Osteocyte (in vitro differentiated cells): ENCODE measurements at regions not wholly inside any gene's neighbourhood (a gene's known extent, or its start where the extent isn't known, plus 50 kb on each side); places are given as distances from the start of the nearest gene placed in this dataset.

Experiments
- DNase-seq: peaks from one replicate; pipeline ENCODE4 v3.0.0; 2021; ENCODE audit warnings: mixed read lengths; ENCODE audit not compliant: unreplicated experiment; ENCODE audit errors: extremely low spot score
- H3K27ac Mint-ChIP-seq: one replicate; pipeline ENCODE4 v1.8.0; 2021; ENCODE audit warnings: mild to moderate bottlenecking, mixed read lengths; ENCODE audit not compliant: unreplicated experiment
- H3K27me3 Mint-ChIP-seq: one replicate; pipeline ENCODE4 v1.8.0; 2021; ENCODE audit warnings: mixed read lengths; ENCODE audit not compliant: unreplicated experiment
- H3K36me3 Mint-ChIP-seq: one replicate; pipeline ENCODE4 v1.8.0; 2021; ENCODE audit warnings: mixed read lengths; ENCODE audit not compliant: unreplicated experiment
- H3K4me1 Mint-ChIP-seq: one replicate; pipeline ENCODE4 v1.8.0; 2021; ENCODE audit warnings: mixed read lengths; ENCODE audit not compliant: unreplicated experiment
- H3K4me3 Mint-ChIP-seq: one replicate; pipeline ENCODE4 v1.8.0; 2021; ENCODE audit warnings: mild to moderate bottlenecking, moderate library complexity, mixed read lengths; ENCODE audit not compliant: unreplicated experiment
- H3K9me3 Mint-ChIP-seq: one replicate; pipeline ENCODE4 v1.8.0; 2021; ENCODE audit warnings: mixed read lengths; ENCODE audit not compliant: unreplicated experiment
- TF ChIP-seq, protein P1 (sequence below): fragments of 200-600 bp; sonication (generic); IDR thresholded peaks from 2 replicates; pipeline ENCODE4 v1.5.0; 2021; ENCODE audit warnings: antibody characterized with exemption, mild to moderate bottlenecking, moderate library complexity

DNA sequence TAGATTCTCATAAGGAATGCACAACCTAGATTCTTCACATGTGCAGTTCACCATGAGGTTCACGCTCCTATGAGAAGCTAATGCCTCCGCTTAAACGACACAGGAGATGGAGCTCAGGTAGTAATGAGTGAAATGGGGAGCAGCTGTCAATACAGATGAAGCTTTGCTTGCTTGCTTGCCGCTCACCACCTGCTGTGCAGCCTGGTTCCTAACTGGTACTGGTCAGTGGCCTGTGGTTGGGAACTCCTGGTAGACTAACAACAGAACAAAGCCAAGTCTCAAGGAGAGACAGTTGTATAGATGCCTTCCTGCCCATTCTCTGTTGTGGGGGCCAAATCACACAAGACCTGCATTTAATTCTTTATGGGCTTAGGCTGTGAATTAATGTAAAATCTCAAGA lies 449.2 kb upstream of the TNP1 start:
- Mint-ChIP-seq H3K36me3 (no peaks in the 10 kb centered on the region), H3K27me3 (no peaks in the 10 kb centered on the region), H3K9me3 (peaks cover 4% of the 10 kb centered on the region), H3K4me1 (peaks cover 4% of the 10 kb centered on the region), H3K27ac (no peak overlapping the region), H3K4me3 (no peak overlapping the region)
- no peak for DNase-seq
- TF ChIP-seq, protein P1, sequence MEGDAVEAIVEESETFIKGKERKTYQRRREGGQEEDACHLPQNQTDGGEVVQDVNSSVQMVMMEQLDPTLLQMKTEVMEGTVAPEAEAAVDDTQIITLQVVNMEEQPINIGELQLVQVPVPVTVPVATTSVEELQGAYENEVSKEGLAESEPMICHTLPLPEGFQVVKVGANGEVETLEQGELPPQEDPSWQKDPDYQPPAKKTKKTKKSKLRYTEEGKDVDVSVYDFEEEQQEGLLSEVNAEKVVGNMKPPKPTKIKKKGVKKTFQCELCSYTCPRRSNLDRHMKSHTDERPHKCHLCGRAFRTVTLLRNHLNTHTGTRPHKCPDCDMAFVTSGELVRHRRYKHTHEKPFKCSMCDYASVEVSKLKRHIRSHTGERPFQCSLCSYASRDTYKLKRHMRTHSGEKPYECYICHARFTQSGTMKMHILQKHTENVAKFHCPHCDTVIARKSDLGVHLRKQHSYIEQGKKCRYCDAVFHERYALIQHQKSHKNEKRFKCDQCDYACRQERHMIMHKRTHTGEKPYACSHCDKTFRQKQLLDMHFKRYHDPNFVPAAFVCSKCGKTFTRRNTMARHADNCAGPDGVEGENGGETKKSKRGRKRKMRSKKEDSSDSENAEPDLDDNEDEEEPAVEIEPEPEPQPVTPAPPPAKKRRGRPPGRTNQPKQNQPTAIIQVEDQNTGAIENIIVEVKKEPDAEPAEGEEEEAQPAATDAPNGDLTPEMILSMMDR: no peak

GRCh38 chr2:217307023-217307422 lies 447.2 kb upstream of the TNP1 start:
- DNase-seq: no peak
- Mint-ChIP-seq H3K36me3 (peaks cover 1% of the 10 kb centered on the region), H3K4me1 (peaks cover 2% of the 10 kb centered on the region), H3K27me3 (no peaks in the 10 kb centered on the region), H3K9me3 (peaks cover 4% of the 10 kb centered on the region), H3K4me3 (no peak overlapping the region), H3K27ac (no peak overlapping the region)
- TF ChIP-seq, protein P1: no peak

GRCh38 chr2:217305882-217306281 lies 446.0 kb upstream of the TNP1 start:
- H3K36me3 Mint-ChIP-seq: peaks cover 1% of the 10 kb centered on the region
- peaks cover 4% of the 10 kb centered on the region for H3K9me3 Mint-ChIP-seq
- H3K27me3 Mint-ChIP-seq: no peaks in the 10 kb centered on the region
- peaks cover 2% of the 10 kb centered on the region for H3K4me1 Mint-ChIP-seq
- TF ChIP-seq, protein P1: no peak
- no peak overlapping the region for H3K4me3 Mint-ChIP-seq
- no peak for DNase-seq
- H3K27ac Mint-ChIP-seq: no peak overlapping the region

DNA sequence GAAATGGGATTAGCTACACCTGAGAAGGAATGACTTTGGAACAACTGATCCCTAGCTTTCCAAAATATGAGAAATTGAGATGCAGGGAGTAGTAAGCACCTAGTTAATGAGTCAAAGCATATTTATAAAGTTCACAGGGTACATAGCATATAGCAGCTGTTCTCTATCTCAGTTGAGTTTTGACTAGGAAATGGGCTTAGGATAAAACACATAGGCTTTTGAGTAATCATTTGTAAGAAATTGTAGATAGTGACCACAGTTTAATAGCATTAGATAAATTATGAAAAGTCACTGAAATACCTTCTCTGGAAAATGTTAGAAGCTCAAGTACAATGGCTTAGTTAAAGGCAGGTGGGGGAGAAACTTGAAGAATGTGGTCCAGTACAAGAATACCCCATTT lies 444.7 kb upstream of the TNP1 start:
- Mint-ChIP-seq H3K4me1 (peaks cover 2% of the 10 kb centered on the region), H3K27me3 (no peaks in the 10 kb centered on the region), H3K27ac (no peak overlapping the region), H3K36me3 (peaks cover 1% of the 10 kb centered on the region), H3K4me3 (no peak overlapping the region), H3K9me3 (peaks cover 4% of the 10 kb centered on the region)
- no peak for DNase-seq
- TF ChIP-seq, protein P1: no peak

DNA sequence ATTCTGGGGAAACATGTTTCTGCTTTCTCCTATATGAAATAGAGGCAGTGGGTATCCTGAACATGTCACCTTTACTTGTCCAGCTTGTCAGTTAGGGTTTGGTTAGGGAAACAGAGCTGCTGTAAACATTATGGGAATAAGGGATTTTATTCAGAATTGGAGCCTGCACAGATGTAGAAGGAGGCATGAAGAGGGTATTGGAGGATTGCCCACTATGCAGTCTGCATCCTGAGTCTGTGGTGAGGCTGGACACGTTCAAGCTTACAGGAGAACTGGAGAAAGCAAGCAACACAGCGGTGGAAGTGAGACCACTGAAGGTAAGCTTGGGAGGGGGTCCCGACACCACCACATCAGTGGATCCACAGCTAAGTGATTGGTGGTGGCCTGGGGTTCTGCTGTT lies 443.0 kb upstream of the TNP1 start:
- Mint-ChIP-seq H3K4me3 (no peak overlapping the region), H3K27me3 (no peaks in the 10 kb centered on the region), H3K36me3 (peaks cover 1% of the 10 kb centered on the region), H3K4me1 (peaks cover 2% of the 10 kb centered on the region), H3K9me3 (no peaks in the 10 kb centered on the region), H3K27ac (no peak overlapping the region)
- no peak for DNase-seq
- TF ChIP-seq, protein P1: no peak
